ENCODE measurements at regions not wholly inside any gene's neighbourhood (a gene's known extent, or its start where the extent isn't known, plus 50 kb on each side); places are given as distances from the start of the nearest gene placed in this dataset.

DNA sequence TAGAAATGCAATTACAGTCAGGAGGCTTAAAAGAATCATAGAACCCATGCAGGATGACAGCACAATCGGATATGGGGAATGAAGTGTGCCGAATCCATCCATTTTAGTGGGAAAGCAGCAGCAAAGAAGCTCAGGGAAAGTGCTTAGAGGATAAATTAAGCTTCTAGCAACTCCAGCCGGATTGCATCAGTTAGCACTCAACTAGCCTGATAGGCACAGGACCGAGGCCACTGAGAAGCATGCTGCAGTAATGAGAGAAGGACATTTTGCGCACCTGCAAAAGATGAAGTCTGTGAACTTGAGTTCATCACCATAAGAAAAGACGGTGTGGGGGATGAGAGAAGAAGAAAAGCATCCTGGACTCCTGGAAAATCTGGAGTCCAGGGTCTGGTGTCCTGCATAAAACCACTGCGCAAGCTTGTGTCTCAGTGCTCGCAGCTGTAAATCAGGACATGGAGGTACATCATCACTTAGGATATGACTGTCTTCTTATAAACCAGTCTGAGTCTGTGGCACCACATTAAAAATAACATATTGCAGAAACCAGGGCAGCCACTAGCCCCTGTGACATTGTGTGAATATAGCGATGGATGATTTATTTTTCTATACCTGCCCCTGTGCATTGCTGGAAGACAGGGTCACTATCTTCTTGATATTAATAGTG lies 665.5 kb upstream of the SOX11 start:
- in situ Hi-C loops (cut with HindIII; ENCODE audit: low pct_ligation_motif_present, low sequenced_read_pairs) = no loop called here
- no peak for DNase-seq
- H3K27ac ChIP-seq = no peak overlapping the region
- H3K27me3 ChIP-seq (replicated peaks) = no peaks in the 10 kb centered on the region
- H3K4me3 ChIP-seq (ENCODE audit: low read depth, low read length) = no peak overlapping the region
- no peaks in the 10 kb centered on the region for H3K36me3 ChIP-seq (replicated peaks)
- TF ChIP-seq, protein P1, sequence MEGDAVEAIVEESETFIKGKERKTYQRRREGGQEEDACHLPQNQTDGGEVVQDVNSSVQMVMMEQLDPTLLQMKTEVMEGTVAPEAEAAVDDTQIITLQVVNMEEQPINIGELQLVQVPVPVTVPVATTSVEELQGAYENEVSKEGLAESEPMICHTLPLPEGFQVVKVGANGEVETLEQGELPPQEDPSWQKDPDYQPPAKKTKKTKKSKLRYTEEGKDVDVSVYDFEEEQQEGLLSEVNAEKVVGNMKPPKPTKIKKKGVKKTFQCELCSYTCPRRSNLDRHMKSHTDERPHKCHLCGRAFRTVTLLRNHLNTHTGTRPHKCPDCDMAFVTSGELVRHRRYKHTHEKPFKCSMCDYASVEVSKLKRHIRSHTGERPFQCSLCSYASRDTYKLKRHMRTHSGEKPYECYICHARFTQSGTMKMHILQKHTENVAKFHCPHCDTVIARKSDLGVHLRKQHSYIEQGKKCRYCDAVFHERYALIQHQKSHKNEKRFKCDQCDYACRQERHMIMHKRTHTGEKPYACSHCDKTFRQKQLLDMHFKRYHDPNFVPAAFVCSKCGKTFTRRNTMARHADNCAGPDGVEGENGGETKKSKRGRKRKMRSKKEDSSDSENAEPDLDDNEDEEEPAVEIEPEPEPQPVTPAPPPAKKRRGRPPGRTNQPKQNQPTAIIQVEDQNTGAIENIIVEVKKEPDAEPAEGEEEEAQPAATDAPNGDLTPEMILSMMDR (IDR thresholded peaks at IDR 0.05; ENCODE audit: low read depth, low read length, missing control alignments) = no peak

DNA sequence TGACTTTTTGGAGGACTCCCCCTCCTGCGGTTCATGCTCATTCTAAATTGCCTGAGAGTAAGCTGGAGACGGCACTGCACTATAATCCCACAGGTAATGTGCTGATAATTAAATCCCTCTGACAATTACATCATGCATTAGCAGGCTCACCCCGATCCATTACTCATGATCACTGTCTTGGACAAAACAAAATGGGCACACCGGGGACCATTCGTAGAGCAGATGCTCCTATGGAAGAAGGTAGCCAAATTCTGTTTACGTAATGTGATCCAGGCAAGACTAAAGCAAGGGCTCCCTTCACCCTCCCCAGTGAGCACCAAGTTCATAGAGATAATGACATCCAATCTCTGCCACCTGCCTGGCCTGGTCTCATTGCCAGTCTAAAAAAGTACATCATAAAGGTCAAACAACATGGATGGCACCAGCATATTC lies 657.1 kb upstream of the SOX11 start:
- Histone ChIP-seq H3K27me3 (replicated peaks) (no peaks in the 10 kb centered on the region), H3K27ac (no peak overlapping the region), H3K36me3 (replicated peaks) (no peaks in the 10 kb centered on the region), H3K4me3 (ENCODE audit: low read depth, low read length) (no peak overlapping the region)
- in situ Hi-C loops (cut with HindIII; ENCODE audit: low pct_ligation_motif_present, low sequenced_read_pairs) = no loop called here
- DNase-seq = no peak
- TF ChIP-seq, protein P1 (IDR thresholded peaks at IDR 0.05; ENCODE audit: low read depth, low read length, missing control alignments) = no peak

DNA sequence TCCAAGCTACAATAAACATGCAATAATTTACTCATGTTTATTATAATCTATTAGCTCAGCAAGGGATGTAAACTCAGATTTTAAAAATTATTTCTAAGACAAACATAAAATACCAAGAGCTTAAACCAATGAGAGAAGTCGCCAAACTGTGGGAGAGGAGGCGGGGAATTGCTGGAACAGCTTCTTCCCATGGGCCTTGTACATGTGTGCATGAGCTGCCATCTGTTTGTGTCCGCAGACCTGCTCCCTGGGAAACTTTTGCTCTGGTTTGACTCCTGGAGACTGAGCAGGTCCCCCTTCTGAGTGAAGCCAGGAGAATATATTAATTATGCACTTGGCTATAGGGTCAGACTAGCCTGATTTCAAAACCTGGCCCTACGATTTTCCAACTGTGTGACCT lies 655.9 kb upstream of the SOX11 start:
- no peaks in the 10 kb centered on the region for H3K36me3 ChIP-seq (replicated peaks)
- no peaks in the 10 kb centered on the region for H3K27me3 ChIP-seq (replicated peaks)
- H3K27ac ChIP-seq = no peak overlapping the region
- DNase-seq = no peak
- TF ChIP-seq, protein P1 (IDR thresholded peaks at IDR 0.05; ENCODE audit: low read depth, low read length, missing control alignments) = no peak
- H3K4me3 ChIP-seq (ENCODE audit: low read depth, low read length) = no peak overlapping the region
- in situ Hi-C loops (cut with HindIII; ENCODE audit: low pct_ligation_motif_present, low sequenced_read_pairs) = no loop called here

DNA sequence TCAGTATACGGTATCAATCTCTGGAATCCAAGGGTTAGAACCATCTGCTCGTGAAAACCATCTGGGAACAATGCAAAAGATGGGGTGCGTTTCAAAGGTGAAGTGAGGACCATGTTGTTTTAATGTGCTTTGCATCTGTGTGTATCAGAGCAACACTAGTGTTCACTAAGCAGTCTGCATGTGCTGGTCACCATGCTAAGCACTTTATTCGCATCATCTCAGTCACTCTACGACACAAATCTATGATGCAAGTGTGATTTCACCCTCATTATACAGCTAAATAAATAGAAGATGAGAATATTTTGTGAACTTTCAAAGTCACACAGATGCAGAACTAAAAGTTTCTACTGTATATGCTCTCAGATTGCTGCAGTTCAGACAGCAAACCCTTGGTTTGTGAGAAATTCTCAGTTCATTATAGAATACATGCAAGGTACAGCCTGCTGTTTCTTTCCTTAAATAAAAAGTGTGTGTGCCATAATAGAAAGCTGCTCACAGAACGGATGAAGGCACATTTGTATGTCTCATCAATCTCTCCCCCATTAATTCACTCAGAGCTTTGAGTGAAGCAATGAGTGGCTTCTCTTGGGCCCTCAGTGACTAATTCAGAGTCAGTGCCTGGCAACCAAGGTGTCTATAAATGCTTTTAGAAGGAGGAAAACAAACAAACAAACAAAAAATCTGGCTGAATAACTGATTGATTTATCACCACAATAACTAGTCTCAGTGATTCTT lies 652.8 kb upstream of the SOX11 start:
- H3K36me3 ChIP-seq (replicated peaks) = no peaks in the 10 kb centered on the region
- H3K4me3 ChIP-seq (ENCODE audit: low read depth, low read length) = no peak overlapping the region
- H3K27ac ChIP-seq = no peak overlapping the region
- no peak for DNase-seq
- no peaks in the 10 kb centered on the region for H3K27me3 ChIP-seq (replicated peaks)
- in situ Hi-C loops (cut with HindIII; ENCODE audit: low pct_ligation_motif_present, low sequenced_read_pairs) = no loop called here
- TF ChIP-seq, protein P1 (IDR thresholded peaks at IDR 0.05; ENCODE audit: low read depth, low read length, missing control alignments) = no peak

DNA sequence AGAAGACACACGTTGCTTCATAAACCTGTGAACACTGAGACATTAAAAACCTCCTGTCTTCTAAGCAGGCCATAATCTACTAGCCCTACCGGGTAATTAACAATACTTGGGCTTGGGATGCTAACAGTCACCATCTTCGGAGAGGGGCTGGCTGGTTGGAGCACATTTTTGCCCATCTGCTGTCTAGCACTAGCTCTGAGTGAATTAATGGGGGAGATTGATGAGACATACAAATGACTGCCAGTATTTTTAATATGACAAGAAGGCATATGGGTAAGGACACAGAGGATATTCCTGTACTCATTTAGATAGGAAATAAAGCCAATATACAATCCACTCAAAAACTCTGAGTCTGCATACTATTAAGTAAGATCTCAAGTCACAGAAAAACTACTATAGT lies 651.6 kb upstream of the SOX11 start:
- in situ Hi-C loops (cut with HindIII; ENCODE audit: low pct_ligation_motif_present, low sequenced_read_pairs) = no loop called here
- H3K27ac ChIP-seq = no peak overlapping the region
- no peaks in the 10 kb centered on the region for H3K27me3 ChIP-seq (replicated peaks)
- no peaks in the 10 kb centered on the region for H3K36me3 ChIP-seq (replicated peaks)
- no peak for DNase-seq
- TF ChIP-seq, protein P1 (IDR thresholded peaks at IDR 0.05; ENCODE audit: low read depth, low read length, missing control alignments) = no peak
- H3K4me3 ChIP-seq (ENCODE audit: low read depth, low read length) = no peak overlapping the region
